Occipital lobe (tissue), 1 donor: ENCODE measurements at regions not wholly inside any gene's neighbourhood (a gene's known extent, or its start where the extent isn't known, plus 50 kb on each side); places are given as distances from the start of the nearest gene placed in this dataset.

Source experiments
- DNase-seq: peaks from one replicate; lab custom pipeline; 2025; lab: John Stamatoyannopoulos, UW

- DNase-seq: no peak
Observed at GRCh38 chr13:90108547-90108946, 1238.9 kb upstream of the MIR17HG start.

GRCh38 chr13:90116121-90116520 is 1231.4 kb upstream of the MIR17HG start:
- no peak for DNase-seq

- no peak for DNase-seq
Observed at GRCh38 chr13:90118467-90119071, 1228.9 kb upstream of the MIR17HG start.

DNA sequence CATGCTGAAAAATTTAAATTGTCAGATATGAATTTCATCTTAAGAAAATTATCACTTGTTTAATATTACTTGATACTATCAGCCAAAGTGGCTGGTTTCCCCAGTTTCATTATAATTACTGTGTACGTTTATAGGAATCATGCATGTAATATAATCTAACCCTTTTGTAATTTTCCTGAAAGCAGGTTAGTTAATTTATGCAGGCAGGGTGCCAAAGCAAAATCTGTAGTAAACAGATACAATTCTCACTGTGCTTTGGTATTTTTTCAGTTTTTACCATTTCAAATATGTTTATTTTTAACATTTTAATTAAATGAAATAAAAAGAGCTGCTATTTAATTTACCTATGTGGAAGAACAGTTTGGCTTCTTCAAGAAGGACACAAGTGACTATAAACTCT is 1227.5 kb upstream of the MIR17HG start:
- DNase-seq: no peak

GRCh38 chr13:90121784-90122183 is 1225.7 kb upstream of the MIR17HG start:
- DNase-seq: no peak

DNA sequence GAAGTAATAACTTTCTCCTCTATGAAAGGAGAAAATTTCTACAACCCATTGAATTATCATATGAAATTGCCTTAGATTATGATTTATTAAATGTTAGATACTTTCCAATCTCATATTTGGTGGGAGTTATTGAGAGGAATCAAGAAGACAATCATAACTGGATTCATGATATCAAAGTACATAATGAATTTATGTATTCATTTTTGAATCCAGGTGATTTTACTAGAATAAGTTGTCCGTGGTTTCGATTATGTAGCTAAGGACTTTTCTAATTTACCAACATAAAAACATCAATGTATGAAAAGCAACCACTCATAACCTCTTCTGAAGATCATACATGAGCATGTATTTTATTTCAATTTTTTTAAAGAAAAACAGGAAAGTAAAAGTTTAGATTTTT is 1225.0 kb upstream of the MIR17HG start:
- no peak for DNase-seq

DNA sequence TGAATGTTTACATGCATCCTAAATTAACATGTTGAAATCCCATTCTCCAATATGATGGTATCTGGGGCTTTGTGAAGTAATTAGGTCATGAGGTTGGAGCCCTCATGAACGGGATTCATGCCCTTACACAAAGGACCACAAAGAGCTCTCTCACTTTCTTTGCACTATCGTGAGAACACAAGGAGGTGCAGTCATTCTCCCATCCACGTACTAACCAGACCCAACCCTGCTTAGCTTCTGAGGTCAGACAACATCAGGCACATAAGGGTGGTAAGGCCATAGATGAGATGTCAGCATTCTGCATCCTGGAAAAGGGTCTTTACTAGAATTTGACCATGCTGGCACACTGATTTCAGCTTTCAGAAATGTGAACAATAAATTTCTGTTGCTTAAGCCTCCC is 1211.9 kb upstream of the MIR17HG start:
- DNase-seq: no peak

GRCh38 chr13:90142251-90142650 is 1205.2 kb upstream of the MIR17HG start:
- DNase-seq: no peak

DNA sequence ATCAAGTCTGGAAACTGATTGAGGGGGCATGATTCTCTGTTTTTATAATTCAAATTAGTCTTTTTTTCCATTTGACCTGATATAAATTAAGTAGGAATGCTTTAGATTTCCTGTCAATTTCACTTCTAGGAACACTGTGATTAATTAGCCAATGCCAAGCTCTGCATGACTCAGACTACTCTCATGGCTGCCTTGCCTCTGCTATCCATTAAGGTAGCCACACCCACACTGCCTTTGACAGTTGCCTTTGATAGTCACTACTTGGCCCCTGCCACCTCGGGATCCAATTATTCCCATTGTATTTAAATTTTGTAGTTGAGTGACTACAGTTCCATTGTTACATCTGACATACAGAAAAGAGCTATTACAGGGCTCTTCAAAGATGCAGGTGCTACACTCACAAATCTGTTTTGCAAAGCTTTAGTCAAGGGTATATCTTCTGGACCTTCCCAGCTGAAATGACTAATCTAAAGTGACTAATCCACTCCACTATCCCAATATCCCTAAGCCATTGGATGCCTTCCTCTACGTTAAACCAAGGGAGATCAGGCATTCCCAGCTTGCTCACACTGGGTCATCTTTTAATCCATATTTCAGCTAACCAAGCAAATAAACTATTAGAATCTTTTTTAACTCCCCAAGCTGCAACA is 1193.1 kb upstream of the MIR17HG start:
- no peak for DNase-seq

DNA sequence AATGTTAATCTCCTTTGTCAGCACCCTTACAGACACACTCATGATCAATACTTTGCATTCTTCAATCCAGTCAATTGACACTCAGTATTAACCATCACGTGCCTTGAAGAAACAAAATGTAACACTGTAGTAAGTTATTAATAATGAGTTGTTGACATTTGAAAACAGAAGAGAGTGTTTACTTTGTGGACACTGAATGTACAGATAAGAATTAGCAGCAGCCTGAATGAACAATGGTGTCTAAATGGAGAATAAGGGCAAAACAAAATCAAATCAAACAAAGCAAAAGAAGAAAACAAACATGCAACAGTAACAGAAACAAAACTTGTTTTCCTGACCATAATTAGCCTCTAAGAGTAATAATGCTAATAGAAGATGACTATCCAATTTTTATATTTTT is 1191.1 kb upstream of the MIR17HG start:
- no peak for DNase-seq

- no peak for DNase-seq
Observed at GRCh38 chr13:90168953-90169352, 1178.5 kb upstream of the MIR17HG start.

DNA sequence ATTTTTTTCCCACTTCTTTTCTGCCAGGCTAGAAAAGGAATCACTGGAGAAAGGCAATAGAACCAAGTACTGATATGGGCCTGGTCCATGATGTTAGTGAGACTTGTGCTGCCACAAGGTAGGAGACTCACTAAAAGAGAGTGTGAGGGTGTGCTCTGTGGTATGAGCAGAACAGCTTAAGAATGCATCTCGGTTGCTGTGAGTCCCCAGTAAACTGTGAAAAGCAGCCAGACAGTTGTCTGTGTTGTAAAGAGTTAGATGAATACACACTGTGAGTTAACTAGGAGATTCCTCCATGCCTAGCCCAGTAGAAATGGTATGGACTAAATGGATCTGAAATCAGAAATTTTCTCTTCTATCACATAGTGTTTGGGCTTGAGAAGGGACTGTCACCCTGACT is 1177.3 kb upstream of the MIR17HG start:
- no peak for DNase-seq

DNA sequence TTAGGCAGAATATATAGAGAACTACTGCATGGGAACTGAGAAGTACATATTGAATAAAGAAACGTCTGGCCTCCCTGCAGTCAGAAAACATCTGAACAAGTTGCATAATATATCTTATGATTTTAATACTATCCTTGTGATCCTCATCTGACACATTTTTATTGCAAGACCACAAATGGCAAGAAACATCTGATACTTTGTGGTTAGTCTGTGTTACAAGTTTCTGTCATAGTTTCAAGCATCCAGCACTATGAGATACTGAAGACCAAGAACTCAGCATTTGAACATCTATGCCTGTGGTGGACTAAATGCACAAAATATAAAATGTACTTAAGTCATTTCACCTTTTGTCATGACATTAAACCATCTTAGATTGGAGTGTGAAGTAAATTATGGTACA is 1175.8 kb upstream of the MIR17HG start:
- no peak for DNase-seq

DNA sequence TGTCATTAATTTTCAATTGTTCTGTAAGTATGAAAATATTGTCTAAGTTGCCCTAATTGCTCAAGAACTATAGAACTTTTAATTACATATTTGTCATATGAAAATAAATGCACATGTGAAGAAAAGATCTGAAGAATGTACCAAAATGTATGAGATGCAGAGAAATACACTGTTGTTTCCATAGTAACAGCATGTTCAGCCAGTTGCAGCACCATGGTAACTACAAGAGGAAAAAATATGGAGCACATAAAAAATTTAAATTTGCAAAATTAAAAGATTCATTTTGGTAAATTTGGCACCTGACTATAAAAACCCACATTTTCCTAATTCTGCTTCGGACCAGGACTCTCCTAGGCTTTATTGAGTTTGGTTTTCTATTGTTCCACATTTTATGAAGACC is 1170.0 kb upstream of the MIR17HG start:
- no peak for DNase-seq

DNA sequence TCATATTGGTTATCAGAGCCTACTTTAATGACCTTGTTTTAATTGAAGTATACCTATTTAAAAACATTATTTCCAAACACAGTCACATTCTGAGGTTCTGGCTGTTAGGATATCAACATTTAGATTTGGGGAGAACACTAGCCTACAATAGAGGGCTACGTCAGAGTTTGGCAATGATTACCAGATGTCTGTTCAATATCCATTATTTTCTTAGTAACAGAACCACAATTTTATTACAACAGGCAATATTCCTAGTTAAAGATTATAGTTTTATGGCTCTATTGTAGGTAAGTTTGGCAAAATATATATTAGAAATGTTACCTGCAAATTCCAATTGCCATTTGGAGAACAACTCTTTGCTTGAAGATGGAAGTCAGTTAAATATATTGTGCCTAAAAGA is 1163.1 kb upstream of the MIR17HG start:
- no peak for DNase-seq

- no peak for DNase-seq
Observed at GRCh38 chr13:90185734-90186133, 1161.8 kb upstream of the MIR17HG start.

DNA sequence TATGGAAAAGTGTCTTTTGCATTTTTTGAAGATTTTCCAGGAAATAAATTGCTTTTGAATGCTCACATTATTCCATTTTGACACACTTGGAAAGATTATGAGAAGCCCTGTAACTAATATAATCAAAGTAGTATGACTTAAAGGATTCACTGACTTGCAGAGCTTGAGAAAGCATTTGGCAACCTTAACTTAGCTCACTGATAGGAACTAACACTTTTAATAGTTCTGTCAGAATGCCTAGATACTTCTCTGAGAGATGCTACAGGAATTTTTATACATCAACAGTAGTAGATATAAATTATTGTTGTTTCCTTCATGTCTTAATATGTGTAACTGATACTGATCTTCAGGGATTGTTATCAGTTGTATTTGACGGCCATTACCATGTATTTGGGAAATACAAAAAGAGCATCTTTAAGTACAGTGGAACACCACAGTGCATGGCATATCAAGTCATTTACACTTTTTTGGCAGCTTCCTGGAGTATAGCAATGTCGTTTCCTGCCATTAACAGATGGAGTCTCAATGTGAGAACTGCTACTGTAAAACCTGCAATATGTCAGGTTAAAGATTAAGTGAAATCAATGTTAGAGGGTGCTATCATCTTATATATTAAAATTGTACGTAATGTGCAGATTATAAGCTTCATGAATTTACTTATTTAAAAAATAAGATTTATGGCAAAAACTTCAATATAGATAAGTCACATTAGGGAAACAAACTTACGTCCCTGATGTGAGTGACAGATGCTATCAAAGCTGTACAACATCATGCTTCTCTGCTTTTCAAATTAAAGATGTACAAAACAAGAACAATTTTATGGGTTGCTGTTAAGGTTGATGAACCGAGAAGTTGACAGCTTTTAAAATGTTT is 1159.8 kb upstream of the MIR17HG start:
- no peak for DNase-seq

DNA sequence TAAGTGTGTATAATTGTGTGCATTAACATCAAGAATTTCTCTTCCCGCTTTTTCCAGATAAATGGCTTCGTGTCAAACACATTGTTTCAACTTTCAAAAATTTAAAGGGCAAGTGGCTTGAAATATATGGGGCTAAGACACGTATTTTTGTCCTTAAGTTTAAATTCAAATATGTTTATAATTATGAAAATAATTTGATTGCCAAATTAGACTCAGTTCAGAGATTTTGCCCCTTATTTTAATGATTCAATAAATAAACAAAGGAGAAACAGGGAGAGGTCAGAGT is 1159.2 kb upstream of the MIR17HG start:
- DNase-seq: no peak

- no peak for DNase-seq
Observed at GRCh38 chr13:90197722-90198121, 1149.8 kb upstream of the MIR17HG start.

GRCh38 chr13:90201202-90201601 is 1146.3 kb upstream of the MIR17HG start:
- DNase-seq: no peak

- no peak for DNase-seq
Observed at GRCh38 chr13:90201676-90202460, 1145.6 kb upstream of the MIR17HG start.

- DNase-seq: no peak
Observed at GRCh38 chr13:90205081-90205480, 1142.4 kb upstream of the MIR17HG start.
